H4 (cell line): ENCODE measurements at regions not wholly inside any gene's neighbourhood (a gene's known extent, or its start where the extent isn't known, plus 50 kb on each side); places are given as distances from the start of the nearest gene placed in this dataset.

Experiments
- DNase-seq: peaks from one replicate; pipeline ENCODE4 v3.0.0-alpha.2; 2015; ENCODE audit warnings: low spot score

DNA sequence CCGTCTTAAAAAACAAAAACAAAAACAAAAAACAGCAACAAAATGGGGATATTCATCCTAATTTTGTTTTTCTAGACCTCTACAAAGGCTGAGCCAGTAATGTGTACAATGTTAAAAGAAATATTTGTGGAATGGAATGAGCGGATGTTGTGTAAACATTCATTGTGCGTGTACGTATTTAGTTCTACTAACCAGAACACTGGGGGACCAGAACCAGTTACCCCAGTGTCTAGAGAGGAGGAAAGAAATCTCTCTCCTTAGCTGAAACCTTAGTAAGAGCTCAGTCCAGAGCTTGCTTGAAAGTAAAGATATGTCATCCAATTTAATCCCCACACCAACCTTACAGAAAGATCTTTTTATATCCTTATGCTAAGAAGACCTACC is 106.7 kb upstream of the CPEB4 start:
- peak; percentile 19 for DNase-seq

DNA sequence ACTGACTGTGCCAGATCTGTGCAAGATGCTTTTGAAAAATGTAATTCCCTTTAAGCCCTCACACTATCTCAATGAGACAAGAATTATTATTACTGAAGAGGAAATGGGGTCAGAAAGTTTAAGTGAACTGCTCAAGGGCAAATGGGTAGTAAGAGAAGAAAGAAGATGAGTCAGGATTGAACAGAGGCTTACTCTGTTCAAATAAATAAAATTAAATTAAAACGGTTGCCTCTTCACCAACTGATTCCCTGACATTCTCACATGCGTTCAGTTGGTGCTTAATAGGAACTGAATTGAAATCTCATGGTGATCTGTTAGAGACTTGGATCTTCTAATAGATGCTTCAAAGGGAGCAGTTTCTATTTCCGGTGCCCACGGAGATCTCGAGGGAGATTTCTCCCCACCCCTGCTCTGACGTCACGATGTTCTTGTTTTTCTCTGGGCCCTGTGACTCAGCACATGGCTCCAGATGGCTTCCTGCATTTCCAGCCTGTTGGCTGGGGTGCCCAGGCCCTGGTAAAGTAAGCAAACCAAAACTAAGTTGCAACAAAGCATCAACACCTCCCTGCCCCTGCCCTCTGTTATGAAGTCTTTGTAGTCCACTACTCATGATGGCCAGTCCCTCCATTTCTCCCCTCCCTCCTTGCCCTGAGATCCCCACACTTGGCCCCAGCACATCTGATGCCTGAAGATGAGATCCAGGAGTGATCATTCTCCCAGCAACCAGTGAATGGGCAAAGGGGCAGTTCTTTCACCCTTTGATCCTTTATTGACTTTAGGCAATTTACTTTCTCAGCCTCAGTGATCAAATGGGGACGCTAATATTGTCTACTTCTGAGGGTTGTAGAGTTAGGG is 106.1 kb upstream of the CPEB4 start:
- DNase-seq: peak; percentile 85

GRCh38 chr5:173782671-173783101 is 105.5 kb upstream of the CPEB4 start:
- DNase-seq: no peak

DNA sequence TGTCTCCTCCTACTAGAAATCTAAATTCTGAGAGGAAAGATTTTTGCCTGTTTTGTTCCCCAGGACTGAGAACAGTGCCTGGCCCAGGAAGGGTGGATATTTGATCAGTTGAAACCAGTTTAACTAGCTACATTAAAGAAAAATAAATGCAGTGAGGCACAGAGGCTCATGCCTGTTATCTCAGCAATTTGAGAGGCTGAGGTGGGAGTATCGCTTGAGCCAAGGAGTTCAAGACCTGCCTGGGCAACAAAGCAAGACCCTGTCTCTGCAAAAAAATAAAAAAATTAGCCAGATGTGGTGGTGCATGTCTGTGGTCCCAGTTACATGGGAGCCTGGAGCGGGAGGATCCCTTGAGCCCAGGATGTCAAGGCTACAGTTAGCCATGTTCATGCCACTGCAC is 104.8 kb upstream of the CPEB4 start:
- DNase-seq: no peak

GRCh38 chr5:173785400-173785799 is 102.7 kb upstream of the CPEB4 start:
- no peak for DNase-seq

DNA sequence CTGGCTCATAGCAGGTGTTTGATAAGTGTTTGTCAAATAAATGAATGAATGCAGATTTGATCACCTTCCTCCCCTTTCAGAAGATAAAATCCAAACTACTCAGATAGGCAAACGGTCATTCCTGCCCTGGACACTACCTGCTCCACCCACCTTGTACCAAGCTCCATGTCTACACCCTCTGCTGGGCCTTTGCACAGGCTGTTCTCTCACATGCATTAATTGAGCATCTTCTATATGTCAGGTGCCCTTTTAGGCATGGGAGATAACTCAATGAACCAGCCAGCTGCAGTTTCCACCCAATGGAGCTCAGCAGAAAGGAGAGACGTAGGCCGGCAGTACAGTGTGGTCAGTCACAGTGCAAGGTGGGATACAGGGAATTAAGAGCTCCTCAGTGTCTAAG is 102.3 kb upstream of the CPEB4 start:
- DNase-seq: no peak

GRCh38 chr5:173786286-173787187 is 101.6 kb upstream of the CPEB4 start:
- DNase-seq: no peak

DNA sequence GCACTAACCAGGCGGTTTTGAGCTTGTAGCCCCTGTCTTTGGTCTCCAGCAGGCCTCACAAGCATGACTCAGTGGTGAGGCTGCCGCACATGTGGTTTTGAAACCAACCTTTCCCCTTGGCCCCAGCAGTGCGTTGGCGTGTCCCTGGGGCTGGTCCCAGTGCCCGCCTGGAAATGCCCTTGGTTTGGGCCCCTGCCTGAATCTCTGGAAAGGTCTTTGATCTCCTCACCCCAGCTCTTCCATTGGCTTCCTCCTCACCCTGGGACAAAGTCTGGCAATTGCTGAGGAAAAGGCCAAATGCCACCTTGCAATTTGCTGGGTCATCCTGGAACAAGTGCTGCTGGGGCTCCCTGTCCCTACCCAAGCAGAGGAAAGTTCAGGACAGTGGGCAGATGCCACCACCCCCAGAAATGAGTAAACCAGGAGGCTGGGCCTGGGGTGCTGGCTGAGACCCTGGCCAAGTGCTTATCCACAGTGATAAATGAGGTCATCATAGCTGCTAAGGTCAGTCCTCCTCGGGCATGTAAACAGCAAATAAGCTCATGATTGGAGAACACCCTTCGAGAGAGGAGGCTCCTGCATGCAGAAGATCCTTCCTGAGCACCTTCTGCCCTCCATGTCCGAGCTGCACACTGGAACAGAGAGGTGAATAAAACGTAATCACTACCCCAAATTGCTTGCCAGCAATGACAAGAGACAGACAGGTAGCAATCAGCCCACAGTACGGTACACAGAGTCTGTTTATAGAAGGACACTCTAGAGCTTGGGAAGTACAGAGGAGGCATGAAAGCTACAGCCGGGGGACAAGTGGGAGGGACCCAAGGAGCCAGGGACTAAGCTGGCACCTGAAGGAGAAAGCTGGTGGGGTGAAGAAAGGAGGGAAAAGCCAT is 98.9 kb upstream of the CPEB4 start:
- DNase-seq: peak; percentile 62

- DNase-seq: no peak
These were observed 97.9 kb upstream of the CPEB4 start for GRCh38 chr5:173790177-173790719.

DNA sequence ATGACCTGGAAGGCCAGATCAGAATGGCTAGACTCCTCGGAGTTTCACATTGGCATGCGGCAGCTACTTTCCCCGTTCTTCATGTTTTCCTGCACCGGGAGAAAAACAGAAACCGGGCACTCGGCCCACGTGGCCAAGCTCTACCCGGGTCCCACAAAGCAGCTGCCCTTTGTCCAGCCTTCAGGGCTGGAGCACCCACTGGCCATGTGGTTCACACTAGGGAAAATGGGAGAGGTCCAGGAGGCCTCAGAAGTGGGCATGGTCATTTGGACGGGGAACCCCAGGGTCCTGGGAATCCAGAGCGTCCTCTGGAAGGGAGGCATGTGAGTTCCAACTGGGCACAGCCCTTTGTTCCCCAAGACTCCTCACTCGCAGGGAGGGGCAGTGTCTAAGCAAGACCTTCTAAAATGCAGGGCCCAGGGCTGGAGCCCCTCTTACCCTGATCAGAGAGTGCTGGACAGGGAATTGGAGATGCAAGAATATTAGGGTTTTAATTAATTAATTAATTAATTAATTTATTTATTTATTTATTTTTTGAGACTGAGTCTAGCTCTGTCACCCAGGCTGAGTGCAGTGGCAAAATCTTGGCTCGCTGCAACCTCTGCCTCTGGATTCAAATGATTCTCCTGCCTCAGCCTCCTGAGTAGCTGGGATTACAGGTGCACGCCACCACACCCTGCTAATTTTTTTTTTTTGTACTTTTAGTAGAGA is 97.2 kb upstream of the CPEB4 start:
- DNase-seq: no peak

- no peak for DNase-seq
These were observed 96.3 kb upstream of the CPEB4 start for GRCh38 chr5:173791878-173792277.

DNA sequence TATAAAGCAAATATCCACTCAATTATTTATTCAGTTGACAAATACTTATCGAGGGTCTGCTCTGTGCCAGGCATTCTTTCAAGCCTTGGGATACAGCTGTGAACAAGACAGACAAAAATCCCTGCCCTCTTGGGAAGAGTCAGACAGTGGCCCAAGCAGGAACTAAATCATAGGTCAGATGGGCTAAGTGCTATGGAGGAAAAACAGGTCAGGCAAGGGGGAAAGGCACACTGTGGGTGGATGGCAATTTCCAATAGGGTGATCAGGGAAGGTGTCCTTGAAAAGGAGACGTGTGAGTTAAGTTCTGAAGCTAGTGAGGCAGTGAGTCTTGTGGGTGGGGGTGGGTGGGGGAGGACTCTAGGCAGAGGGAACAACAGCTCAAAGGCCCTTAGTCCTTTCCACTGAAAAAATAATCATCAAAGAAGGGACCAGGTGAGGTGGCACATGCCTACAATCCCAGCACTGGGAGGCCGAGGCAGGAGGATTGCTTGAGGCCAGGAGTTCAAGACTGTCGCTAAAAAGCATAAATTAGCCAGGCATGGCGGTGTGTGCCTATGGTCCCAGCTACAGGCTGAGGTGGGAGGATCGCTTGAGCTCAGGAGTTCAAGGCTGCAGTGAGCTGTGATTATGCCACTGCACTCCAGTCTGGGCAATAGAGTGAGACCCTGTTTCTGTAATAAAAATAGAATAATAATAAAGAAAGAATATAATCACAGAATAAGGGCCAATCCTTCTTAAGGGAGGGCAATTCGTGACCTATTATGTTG is 95.2 kb upstream of the CPEB4 start:
- no peak for DNase-seq

GRCh38 chr5:173793648-173794548 is 94.3 kb upstream of the CPEB4 start:
- no peak for DNase-seq

DNA sequence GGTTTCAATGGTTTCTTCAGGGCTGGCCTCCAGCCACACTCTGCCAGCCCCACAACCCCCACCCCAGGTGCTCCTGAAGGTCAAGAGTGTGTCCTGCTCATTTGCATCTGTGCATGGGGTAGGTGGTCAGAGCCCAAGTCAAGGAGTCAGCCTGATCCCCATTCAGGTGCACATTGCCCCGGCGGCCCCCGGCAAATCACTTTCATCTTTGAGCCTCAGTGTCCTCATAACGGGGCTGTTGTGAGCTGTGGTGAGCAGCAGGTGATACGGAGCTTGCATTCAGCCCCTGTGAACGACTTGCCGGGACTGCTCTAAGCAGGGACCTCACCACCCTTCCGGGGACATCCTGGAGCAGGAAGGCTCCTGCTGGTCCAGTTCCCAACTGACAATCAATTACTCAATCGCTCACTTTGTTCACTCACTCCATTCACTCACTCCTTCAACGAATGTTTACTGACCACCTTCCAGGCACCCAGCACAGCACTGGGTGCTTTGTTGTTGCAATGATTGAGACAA is 93.2 kb upstream of the CPEB4 start:
- DNase-seq: no peak

DNA sequence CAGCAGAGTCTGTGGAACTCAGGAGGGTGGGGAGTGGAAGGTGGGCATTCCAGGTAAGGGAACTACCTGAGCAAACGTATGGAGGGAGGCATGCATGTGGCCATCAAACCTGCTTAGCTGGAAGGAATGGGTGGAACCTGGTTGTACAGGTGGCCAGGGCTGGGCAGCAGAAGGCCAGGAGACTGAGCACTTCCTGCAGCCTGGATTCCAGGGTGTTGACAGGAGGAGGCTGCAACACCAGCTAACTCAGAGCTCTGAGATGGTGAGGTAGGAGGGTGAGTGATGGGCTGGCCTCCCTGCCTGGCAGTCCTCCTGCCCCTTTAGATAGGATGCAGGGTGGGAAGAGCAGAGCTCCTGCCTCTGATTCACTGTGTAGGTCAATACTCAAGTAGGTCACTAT is 92.5 kb upstream of the CPEB4 start:
- no peak for DNase-seq

GRCh38 chr5:173796721-173797495 is 91.2 kb upstream of the CPEB4 start:
- no peak for DNase-seq

- DNase-seq: no peak
These were observed 89.9 kb upstream of the CPEB4 start for GRCh38 chr5:173798127-173798810.
